ENCODE measurements at regions not wholly inside any gene's neighbourhood (a gene's known extent, or its start where the extent isn't known, plus 50 kb on each side); places are given as distances from the start of the nearest gene placed in this dataset.

DNA sequence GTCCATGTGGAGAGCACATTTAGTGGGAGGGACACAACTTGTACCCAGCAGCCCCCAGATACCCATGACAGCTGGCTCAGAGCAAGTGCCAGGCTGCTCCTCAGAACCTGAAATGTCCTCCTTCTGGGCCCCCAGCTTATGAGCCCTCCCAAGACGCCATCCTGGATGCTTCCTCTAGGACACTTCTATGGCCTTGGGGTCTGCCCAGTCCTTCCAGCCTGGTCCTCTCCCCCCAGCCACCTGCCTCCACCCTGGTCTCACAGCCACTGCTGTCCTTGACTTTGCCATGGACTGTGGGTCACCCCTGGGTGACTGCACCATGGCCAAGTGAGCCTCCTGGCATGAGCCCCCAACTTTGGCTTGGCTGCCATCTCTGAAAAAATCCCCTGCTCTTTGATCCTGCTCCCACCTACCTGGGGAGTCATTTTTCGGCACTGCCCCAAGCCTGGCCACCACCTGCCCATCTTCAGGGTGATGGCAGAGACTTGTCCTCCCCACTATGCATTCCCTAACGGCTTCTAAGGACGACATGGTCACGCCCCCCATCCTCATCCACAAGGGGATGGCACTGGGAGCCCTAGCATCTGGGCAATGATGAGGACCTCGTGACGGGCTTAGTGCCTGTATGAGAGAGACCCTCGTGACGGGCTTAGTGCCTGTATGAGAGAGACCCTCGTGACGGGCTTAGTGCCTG lies 323.7 kb downstream of the TMEM121 start:
- WGBS (ENCODE audit: missing lambda C conversion rate), result 16% methylated on average over 4 of the region's 11 CpGs
- TF ChIP-seq RNF2 (IDR thresholded peaks at IDR 0.05; ENCODE audit: borderline replicate concordance, low read depth) (no peak), HOXB13 (CRISPR knock-in tag; IDR thresholded peaks at IDR 0.05; ENCODE audit: low read depth) (no peak), MYC (IDR thresholded peaks at IDR 0.05; ENCODE audit: borderline replicate concordance, low read length) (no peak), CHD2 (IDR thresholded peaks at IDR 0.05; ENCODE audit: low read length, partially characterized antibody) (no peak), ZNF302 (CRISPR knock-in tag; IDR thresholded peaks at IDR 0.05) (no peak)
- TF ChIP-seq, protein P1, sequence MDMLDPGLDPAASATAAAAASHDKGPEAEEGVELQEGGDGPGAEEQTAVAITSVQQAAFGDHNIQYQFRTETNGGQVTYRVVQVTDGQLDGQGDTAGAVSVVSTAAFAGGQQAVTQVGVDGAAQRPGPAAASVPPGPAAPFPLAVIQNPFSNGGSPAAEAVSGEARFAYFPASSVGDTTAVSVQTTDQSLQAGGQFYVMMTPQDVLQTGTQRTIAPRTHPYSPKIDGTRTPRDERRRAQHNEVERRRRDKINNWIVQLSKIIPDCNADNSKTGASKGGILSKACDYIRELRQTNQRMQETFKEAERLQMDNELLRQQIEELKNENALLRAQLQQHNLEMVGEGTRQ (IDR thresholded peaks at IDR 0.05), result no peak
- Histone ChIP-seq H3K4me1 (no peaks in the 10 kb centered on the region), H3K9me3 (no peaks in the 10 kb centered on the region), H3K27ac (no peak overlapping the region), H3K4me2 (no peak overlapping the region), H3K4me3 (no peak overlapping the region)
- ATAC-seq (no peak), FAIRE-seq (no peak), DNase-seq (ENCODE audit: low read depth in 1 of 2, low spot score in 1 of 2) (no peak)
- ChIA-PET CTCF (no interaction called here), POLR2A (no interaction called here)

DNA sequence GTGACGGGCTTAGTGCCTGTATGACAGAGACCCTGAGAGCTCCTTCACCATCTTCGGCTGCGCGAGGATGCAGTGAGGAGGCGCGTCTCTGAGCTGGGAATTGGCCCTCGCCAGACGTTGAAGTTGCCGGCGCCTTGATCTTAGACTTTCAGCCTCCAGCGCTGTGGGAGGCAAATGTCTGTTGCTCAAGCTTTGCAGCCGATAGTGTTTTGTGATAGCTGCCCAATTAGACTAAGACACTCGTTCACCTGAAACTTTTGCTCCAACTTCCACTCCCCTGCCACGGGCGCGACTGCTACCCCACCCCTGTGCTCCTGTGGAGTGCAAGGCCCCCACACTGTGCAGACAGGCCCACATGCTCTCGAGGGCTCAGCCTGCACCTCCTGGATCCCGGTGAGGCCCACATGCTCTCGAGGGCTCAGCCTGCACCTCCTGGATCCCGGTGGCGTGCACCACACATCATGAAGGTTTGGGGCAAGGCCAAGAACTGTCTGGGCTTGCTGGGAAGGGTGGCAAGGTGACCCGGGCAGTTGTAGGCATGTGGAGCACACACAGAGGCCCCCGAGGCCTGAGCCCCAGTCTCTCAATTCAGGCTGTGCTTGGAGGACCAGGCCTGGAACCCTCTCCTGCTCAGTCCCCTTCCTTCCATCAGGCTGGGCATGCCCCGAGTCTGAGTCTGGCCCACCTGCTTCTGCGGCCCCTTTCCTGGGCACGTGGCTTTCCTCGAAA lies 324.6 kb downstream of the TMEM121 start:
- H3K9me3 ChIP-seq, result no peaks in the 10 kb centered on the region
- POLR2A ChIA-PET, result no interaction called here
- 52% methylated on average over 24 of the region's 27 CpGs for WGBS (ENCODE audit: missing lambda C conversion rate)
- FAIRE-seq (no peak), DNase-seq (ENCODE audit: low read depth in 1 of 2, low spot score in 1 of 2) (no peak), ATAC-seq (no peak; a peak in 1 of 6 replicates)
- no peak overlapping the region for H3K27ac ChIP-seq
- H3K4me2 ChIP-seq, result no peak overlapping the region
- TF ChIP-seq EHMT2 (IDR thresholded peaks at IDR 0.05; ENCODE audit: low read depth), result no peak
- no peaks in the 10 kb centered on the region for H3K4me1 ChIP-seq
- no peak overlapping the region for H3K4me3 ChIP-seq
- CTCF ChIA-PET, result no interaction called here

DNA sequence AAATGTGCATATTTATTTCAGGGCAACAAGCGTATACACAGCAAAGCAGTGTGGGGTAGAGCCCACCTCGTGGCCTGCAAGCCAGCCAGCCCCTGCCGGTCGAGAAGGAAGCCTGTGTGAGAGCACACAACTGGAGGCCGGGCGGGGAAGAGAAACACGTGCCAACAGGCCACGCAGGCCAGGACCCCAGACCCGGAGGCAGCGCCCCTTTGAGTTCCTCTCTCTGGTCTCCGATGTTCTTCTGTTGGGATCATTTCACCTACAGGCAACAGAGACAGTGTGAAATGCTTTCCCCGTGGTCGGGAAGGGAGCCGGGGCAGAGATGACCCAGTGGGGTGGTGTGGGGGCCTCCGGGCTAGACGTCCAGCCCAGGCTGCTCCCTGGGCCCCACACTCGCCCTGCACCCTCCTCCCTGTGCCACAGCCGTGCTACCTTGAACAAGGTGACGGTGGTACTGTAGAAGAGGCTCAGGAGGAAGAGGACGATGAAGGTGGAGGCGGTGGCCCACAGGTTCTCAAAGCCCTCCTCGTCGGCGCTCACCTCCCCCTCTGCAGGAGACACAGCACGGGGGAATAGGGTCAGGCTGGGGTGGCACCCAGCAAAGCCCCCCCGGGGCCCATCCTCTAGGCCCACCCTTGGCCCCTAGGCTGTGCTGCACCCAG lies 325.5 kb downstream of the TMEM121 start:
- Histone ChIP-seq H3K9me3 (no peaks in the 10 kb centered on the region), H3K4me1 (no peaks in the 10 kb centered on the region), H3K27ac (no peak overlapping the region), H3K4me3 (no peak overlapping the region), H3K4me2 (no peak overlapping the region)
- DNase-seq (ENCODE audit: low read depth in 1 of 2, low spot score in 1 of 2) (no peak), ATAC-seq (no peak), FAIRE-seq (no peak)
- 51% methylated on average over 25 of the region's 26 CpGs for WGBS (ENCODE audit: missing lambda C conversion rate)
- ChIA-PET CTCF (no interaction called here), POLR2A (no interaction called here)
- TF ChIP-seq MAFK (IDR thresholded peaks at IDR 0.05; ENCODE audit: partially characterized antibody), result no peak
- TF ChIP-seq POLR2A (IDR thresholded peaks at IDR 0.05; ENCODE audit: low read length), result no peak
- TF ChIP-seq, protein P1 (IDR thresholded peaks at IDR 0.05), result no peak
- TF ChIP-seq, protein P2, sequence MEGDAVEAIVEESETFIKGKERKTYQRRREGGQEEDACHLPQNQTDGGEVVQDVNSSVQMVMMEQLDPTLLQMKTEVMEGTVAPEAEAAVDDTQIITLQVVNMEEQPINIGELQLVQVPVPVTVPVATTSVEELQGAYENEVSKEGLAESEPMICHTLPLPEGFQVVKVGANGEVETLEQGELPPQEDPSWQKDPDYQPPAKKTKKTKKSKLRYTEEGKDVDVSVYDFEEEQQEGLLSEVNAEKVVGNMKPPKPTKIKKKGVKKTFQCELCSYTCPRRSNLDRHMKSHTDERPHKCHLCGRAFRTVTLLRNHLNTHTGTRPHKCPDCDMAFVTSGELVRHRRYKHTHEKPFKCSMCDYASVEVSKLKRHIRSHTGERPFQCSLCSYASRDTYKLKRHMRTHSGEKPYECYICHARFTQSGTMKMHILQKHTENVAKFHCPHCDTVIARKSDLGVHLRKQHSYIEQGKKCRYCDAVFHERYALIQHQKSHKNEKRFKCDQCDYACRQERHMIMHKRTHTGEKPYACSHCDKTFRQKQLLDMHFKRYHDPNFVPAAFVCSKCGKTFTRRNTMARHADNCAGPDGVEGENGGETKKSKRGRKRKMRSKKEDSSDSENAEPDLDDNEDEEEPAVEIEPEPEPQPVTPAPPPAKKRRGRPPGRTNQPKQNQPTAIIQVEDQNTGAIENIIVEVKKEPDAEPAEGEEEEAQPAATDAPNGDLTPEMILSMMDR (IDR thresholded peaks at IDR 0.05), result no peak

DNA sequence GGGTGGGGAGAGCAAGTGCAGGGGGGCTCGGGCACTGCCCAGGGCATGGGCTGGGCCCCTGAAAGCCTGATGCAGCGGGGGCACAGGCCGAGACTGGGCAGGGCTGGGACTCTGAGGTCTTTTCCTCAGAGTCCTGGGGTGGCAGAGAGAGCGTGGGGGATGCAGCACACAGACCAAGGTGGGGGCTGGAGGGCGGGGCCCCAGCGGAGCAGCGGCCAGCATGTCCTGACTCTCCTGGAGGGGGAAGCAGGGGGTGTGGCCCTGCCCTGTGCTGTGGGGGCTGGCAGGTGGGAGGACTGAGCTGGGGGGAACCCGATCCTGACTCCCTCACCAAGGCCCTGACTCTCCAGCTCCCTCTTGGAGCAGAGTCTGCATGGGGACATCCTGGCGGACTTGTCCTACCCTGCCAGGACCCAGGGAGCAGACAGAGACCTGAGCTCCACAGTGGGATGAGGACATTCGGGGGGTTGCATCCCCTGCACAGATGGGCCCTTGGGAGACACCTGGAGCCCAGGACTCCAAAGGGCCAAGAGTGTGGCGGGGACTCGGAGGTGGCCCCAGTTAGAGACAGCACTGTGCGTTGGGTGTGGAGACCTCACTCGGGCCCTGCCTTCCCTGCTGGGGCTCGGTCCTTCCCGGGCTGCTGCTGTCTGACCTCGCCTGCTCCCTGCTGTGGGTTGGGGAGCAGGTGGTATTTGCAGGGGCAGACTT lies 326.1 kb downstream of the TMEM121 start:
- no peak for FAIRE-seq
- DNase-seq (ENCODE audit: low read depth in 1 of 2, low spot score in 1 of 2), result no peak
- Histone ChIP-seq H3K27ac (no peak overlapping the region), H3K4me1 (no peaks in the 10 kb centered on the region), H3K9me3 (no peaks in the 10 kb centered on the region), H3K4me2 (no peak overlapping the region), H3K4me3 (no peak overlapping the region)
- ATAC-seq, result no peak; a peak in 1 of 6 replicates
- WGBS (ENCODE audit: missing lambda C conversion rate), result 63% methylated on average over 9 of the region's 17 CpGs
- POLR2A ChIA-PET, result no interaction called here
- no peak for TF ChIP-seq GATA3 (IDR thresholded peaks at IDR 0.05; ENCODE audit: borderline replicate concordance)
- TF ChIP-seq FOSB (CRISPR knock-in tag; IDR thresholded peaks at IDR 0.05), result no peak
- CTCF ChIA-PET, result no interaction called here
